AG04450 (cell line): ENCODE measurements at regions not wholly inside any gene's neighbourhood (a gene's known extent, or its start where the extent isn't known, plus 50 kb on each side); places are given as distances from the start of the nearest gene placed in this dataset.

ENCODE experiments used
- CTCF ChIA-PET: fragments of 300-600, 350-600 bp; formaldehyde crosslinking; extraction: SDS; loops from one replicate; lab custom pipeline; 2022; ENCODE audit warnings: antibody characterized with exemption, inconsistent platforms; lab: Charles Lee
- POLR2A ChIA-PET: fragments of 350-600 bp; formaldehyde crosslinking; extraction: SDS; loops from one replicate; lab custom pipeline; 2021; ENCODE audit warnings: antibody characterized with exemption, inconsistent platforms; lab: Yijun Ruan, JAX
- DNase-seq: peaks from one replicate; pipeline ENCODE4 v3.0.0-alpha.2; 2011; ENCODE audit warnings: low read depth, low spot score
- H3K27ac ChIP-seq: one replicate; pipeline ENCODE4 v1.5.1; 2012; ENCODE audit warnings: low read depth, low read length, control low read depth
- H3K27me3 ChIP-seq: one replicate; pipeline ENCODE4 v1.6.0; 2012; ENCODE audit warnings: low read length; ENCODE audit not compliant: control insufficient read depth, insufficient read depth
- H3K4me3 ChIP-seq: 2 replicates; pipeline ENCODE4 v1.5.1; 2011; ENCODE audit warnings: mild to moderate bottlenecking, low read depth, low read length, control low read depth
- H3K9me3 ChIP-seq: 2 replicates; pipeline ENCODE4 v1.5.1; 2012; ENCODE audit warnings: low read length; ENCODE audit not compliant: control insufficient read depth, insufficient read depth
- TF ChIP-seq, protein P1 (sequence below): IDR thresholded peaks from 2 replicates; pipeline ENCODE4 v1.5.1; 2011; ENCODE audit warnings: low read depth, low read length, control low read depth, inconsistent platforms

DNA sequence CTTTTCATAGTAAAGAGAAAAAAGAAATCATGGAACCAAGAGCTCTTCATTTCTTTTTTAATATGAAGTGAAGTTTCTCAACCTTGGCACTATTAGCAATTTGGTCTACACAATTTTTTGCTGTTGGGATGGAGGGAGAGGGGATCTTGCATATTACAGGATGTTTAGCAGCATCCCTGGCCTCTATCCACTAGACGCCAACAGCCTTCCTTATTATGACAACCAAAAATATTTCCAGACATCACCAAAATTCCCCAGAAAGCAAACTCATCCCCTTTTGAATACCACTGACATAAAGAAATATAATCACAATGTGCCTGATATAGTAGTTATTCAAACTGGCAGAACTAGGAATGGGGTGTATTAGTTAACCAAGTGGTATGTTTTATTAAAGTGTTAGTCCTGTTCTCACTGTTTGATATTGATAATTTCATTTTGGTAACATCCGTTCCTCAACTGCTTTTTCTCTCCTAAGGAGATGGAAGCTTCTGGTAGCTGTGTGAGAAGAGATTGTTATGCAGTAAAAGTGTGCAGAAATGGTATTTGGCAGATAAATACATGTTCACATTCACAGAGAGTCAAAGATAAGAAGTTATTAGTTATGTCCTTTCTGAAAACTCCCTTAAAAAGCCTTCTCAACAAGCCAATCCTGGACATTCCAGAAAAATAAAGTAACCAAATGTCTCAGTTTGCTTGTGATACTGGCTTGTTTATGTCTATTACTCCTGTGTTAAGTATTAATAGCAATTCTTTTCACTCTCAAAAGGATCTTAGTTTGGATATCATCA lies 699.9 kb downstream of the C12orf50 start:
- Histone ChIP-seq H3K4me3 (no peak overlapping the region), H3K9me3 (peaks cover 3% of the 10 kb centered on the region; the same call in 1 of the 2 replicates), H3K27me3 (no peaks in the 10 kb centered on the region), H3K27ac (no peak overlapping the region)
- TF ChIP-seq, protein P1, sequence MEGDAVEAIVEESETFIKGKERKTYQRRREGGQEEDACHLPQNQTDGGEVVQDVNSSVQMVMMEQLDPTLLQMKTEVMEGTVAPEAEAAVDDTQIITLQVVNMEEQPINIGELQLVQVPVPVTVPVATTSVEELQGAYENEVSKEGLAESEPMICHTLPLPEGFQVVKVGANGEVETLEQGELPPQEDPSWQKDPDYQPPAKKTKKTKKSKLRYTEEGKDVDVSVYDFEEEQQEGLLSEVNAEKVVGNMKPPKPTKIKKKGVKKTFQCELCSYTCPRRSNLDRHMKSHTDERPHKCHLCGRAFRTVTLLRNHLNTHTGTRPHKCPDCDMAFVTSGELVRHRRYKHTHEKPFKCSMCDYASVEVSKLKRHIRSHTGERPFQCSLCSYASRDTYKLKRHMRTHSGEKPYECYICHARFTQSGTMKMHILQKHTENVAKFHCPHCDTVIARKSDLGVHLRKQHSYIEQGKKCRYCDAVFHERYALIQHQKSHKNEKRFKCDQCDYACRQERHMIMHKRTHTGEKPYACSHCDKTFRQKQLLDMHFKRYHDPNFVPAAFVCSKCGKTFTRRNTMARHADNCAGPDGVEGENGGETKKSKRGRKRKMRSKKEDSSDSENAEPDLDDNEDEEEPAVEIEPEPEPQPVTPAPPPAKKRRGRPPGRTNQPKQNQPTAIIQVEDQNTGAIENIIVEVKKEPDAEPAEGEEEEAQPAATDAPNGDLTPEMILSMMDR = no peak
- ChIA-PET CTCF (no interaction called here), POLR2A (no interaction called here)
- DNase-seq = no peak

DNA sequence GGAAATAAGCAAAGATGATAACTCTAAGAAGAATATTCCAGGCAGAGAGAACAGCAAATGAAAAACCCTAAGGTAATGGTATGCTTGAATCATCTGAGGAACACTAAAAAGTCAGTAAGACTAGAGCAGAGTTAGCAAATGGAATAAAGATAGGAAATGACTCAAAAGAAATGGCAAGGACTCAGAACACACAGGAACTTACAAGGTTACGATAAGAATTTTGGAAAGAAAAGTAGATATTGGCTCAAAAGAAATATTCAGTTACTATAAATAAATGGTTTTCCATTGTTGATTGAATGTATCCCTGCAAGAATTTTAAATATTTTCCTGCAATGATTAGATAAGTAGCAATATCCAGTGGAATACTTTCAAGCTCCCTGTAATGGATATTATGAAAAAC lies 705.8 kb downstream of the C12orf50 start:
- no peak overlapping the region for H3K4me3 ChIP-seq
- POLR2A ChIA-PET = no interaction called here
- H3K9me3 ChIP-seq = no peaks in the 10 kb centered on the region
- CTCF ChIA-PET = no interaction called here
- no peak overlapping the region for H3K27ac ChIP-seq
- TF ChIP-seq, protein P1 = no peak
- no peaks in the 10 kb centered on the region for H3K27me3 ChIP-seq
- peak; percentile 58 for DNase-seq

DNA sequence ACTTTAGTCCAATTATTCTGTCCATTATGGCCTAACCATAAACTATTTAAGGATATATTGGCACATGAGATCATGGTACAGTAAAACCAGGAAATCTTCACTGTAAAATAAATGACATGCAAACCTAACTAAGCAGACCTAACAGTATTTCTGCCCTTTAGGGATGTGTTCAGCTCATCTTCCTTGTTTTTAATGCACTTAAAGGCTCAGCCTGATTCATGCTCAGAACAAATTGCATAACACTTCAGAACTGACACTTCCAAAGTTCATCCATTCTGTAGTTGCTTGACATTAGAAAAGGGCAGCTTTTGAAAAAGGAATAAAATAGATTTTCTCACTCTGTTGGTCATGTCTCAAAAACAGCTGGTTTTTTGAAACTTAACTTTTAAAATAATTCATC lies 708.5 kb downstream of the C12orf50 start:
- Histone ChIP-seq H3K4me3 (no peak overlapping the region), H3K27me3 (no peaks in the 10 kb centered on the region), H3K27ac (no peak overlapping the region), H3K9me3 (no peaks in the 10 kb centered on the region)
- TF ChIP-seq, protein P1 = no peak
- CTCF ChIA-PET = no interaction called here
- POLR2A ChIA-PET = no interaction called here
- DNase-seq = no peak

GRCh38 chr12:87317302-87317701 lies 711.9 kb downstream of the C12orf50 start:
- no peak overlapping the region for H3K27ac ChIP-seq
- TF ChIP-seq, protein P1 = no peak
- no peaks in the 10 kb centered on the region for H3K9me3 ChIP-seq
- ChIA-PET CTCF (no interaction called here), POLR2A (no interaction called here)
- no peaks in the 10 kb centered on the region for H3K27me3 ChIP-seq
- DNase-seq = no peak
- no peak overlapping the region for H3K4me3 ChIP-seq

GRCh38 chr12:87311206-87311605 lies 718.0 kb downstream of the C12orf50 start:
- CTCF ChIA-PET = no interaction called here
- Histone ChIP-seq H3K4me3 (no peak overlapping the region), H3K9me3 (no peaks in the 10 kb centered on the region), H3K27ac (no peak overlapping the region), H3K27me3 (no peaks in the 10 kb centered on the region)
- POLR2A ChIA-PET = no interaction called here
- DNase-seq = no peak
- TF ChIP-seq, protein P1 = no peak
